ENCODE measurements at regions not wholly inside any gene's neighbourhood (a gene's known extent, or its start where the extent isn't known, plus 50 kb on each side); places are given as distances from the start of the nearest gene placed in this dataset.

DNA sequence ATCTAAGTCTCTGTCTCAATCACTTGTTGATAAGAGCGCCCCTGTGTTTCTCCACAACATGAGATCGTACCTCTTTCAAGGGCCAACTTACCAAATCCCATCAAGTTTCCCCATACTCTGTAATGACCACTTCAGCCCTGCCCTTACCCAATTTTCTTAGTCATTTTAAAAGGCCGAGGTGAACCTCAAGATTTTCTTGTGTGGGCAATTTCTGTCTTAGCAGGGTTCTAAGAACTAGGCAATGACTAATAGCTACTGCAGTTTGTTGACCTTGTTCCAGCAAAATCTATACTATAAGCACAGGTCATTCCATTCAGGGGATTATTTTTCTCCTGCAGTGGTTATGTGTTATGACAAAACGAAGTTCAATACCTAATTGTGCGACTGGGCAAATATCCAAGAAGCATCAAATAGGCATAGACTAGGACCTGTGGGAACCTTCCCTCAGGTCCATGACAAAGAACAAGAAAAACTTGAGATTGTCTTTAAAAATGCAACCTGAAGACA lies 359.8 kb downstream of the PCNX1 start:
- H3K9me2 ChIP-seq (ENCODE audit: insufficient read depth): no peaks in the 10 kb centered on the region
- intact Hi-C loops (cut with micrococcal nuclease; ENCODE audit: unreplicated experiment): no loop called here
- no peaks in the 10 kb centered on the region for H3K79me2 ChIP-seq (ENCODE audit: low read depth)
- peak overlapping the region; percentile 58; the same call in 1 of the 2 replicates for H2AFZ ChIP-seq
- no peak overlapping the region for H3K4me3 ChIP-seq
- peak in 1 of 2 experiments; percentile 69 for DNase-seq
- H3F3A ChIP-seq (ENCODE audit: insufficient read depth, low read depth): no peaks in the 10 kb centered on the region
- H3K27ac ChIP-seq: no peak overlapping the region
- TF ChIP-seq CTCF (conservative IDR thresholded peaks at IDR 0.05) (no peak), EZH2 (IDR thresholded peaks at IDR 0.05; ENCODE audit: low read depth) (no peak)
- H3K4me1 ChIP-seq (replicated peaks; ENCODE audit: insufficient read depth): peaks cover 23% of the 10 kb centered on the region
- H4K20me1 ChIP-seq (ENCODE audit: insufficient read depth): no peaks in the 10 kb centered on the region
- no peaks in the 10 kb centered on the region for H3K27me3 ChIP-seq (ENCODE audit: insufficient read depth, low read depth)
- peaks cover 26% of the 10 kb centered on the region; the same call in 1 of the 2 replicates for H3K9me3 ChIP-seq (ENCODE audit: insufficient read depth, low read depth)
- peak overlapping the region; percentile 57 for H3K4me2 ChIP-seq
- H3K36me3 ChIP-seq (ENCODE audit: low read depth): no peaks in the 10 kb centered on the region
- CTCF ChIA-PET: no interaction called here
- BruUV-seq (replicated peaks): no TSS peak
- POLR2A ChIA-PET (ENCODE audit: unreplicated experiment): no interaction called here

DNA sequence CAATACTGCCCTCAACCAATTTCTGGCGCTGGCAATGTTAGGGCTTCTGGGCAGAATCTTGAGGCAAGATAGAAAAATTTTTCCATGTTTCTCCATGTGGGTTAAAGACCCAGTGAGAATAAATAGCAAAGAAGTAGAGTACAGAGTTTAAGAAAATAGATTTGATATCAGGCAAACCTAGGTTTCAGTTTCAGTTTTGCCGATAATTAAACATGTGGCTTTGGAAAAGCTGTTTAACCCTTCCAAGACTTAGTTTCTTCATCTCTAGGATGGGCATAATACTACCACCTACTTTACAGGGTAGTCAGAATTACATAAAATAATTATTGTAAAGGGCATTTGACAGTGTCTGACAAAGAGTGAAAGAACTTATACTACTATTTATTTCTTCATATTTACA lies 360.4 kb downstream of the PCNX1 start:
- no peaks in the 10 kb centered on the region for H3K9me2 ChIP-seq (ENCODE audit: insufficient read depth)
- no peaks in the 10 kb centered on the region for H3K27me3 ChIP-seq (ENCODE audit: insufficient read depth, low read depth)
- no peaks in the 10 kb centered on the region for H3K79me2 ChIP-seq (ENCODE audit: low read depth)
- intact Hi-C loops (cut with micrococcal nuclease; ENCODE audit: unreplicated experiment): no loop called here
- no peak for TF ChIP-seq EZH2 (IDR thresholded peaks at IDR 0.05; ENCODE audit: low read depth)
- TF ChIP-seq CTCF (conservative IDR thresholded peaks at IDR 0.05): no peak
- ChIA-PET CTCF (no interaction called here), POLR2A (ENCODE audit: unreplicated experiment) (interaction anchor here (0.6 kb wide), 1 partner anchor 59 kb away, joined by 5 read pairs; no protein-coding TSS in a partner anchor)
- H3K4me3 ChIP-seq: peak overlapping the region; percentile 3; the same call in 1 of the 2 replicates
- H4K20me1 ChIP-seq (ENCODE audit: insufficient read depth): no peaks in the 10 kb centered on the region
- peak overlapping the region; percentile 58; the same call in 1 of the 2 replicates for H2AFZ ChIP-seq
- no peaks in the 10 kb centered on the region for H3F3A ChIP-seq (ENCODE audit: insufficient read depth, low read depth)
- H3K36me3 ChIP-seq (ENCODE audit: low read depth): no peaks in the 10 kb centered on the region
- H3K9me3 ChIP-seq (ENCODE audit: insufficient read depth, low read depth): peaks cover 26% of the 10 kb centered on the region; the same call in 1 of the 2 replicates
- no TSS peak for BruUV-seq (replicated peaks)
- H3K4me2 ChIP-seq: peak overlapping the region; percentile 57
- no peak for DNase-seq
- peaks cover 23% of the 10 kb centered on the region for H3K4me1 ChIP-seq (replicated peaks; ENCODE audit: insufficient read depth)
- no peak overlapping the region for H3K27ac ChIP-seq

DNA sequence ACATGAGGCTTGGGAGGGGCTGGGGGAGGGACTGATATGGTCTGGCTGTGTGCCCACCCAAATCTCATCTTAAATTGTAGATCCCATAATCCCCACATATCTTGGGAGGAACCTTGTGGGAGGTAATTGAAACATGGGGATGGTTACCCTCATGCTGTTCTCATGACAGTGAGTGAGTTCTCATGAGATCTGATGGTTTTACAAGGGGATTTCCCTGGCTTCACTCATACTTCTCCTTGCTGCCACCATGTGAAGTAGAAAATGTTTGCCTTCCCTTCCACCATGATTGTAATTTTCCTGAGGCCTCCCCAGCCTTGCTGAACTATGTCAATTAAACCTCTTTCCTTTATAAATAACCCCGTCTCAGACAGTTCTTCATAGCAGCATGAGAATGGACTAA lies 362.9 kb downstream of the PCNX1 start:
- BruUV-seq (replicated peaks): no TSS peak

More for the DNA sequence above, 362.9 kb downstream of the PCNX1 start:
- Histone ChIP-seq H3K4me2 (no peak overlapping the region), H3K27me3 (ENCODE audit: insufficient read depth, low read depth) (no peaks in the 10 kb centered on the region), H3K79me2 (ENCODE audit: low read depth) (no peaks in the 10 kb centered on the region), H3K4me3 (no peak overlapping the region), H3F3A (ENCODE audit: insufficient read depth, low read depth) (no peaks in the 10 kb centered on the region), H2AFZ (no peak overlapping the region), H4K20me1 (ENCODE audit: insufficient read depth) (no peaks in the 10 kb centered on the region), H3K4me1 (replicated peaks; ENCODE audit: insufficient read depth) (peaks cover 13% of the 10 kb centered on the region), H3K36me3 (ENCODE audit: low read depth) (no peaks in the 10 kb centered on the region), H3K9me3 (ENCODE audit: insufficient read depth, low read depth) (peaks cover 23% of the 10 kb centered on the region; the same call in 1 of the 2 replicates), H3K9me2 (ENCODE audit: insufficient read depth) (no peaks in the 10 kb centered on the region), H3K27ac (no peak overlapping the region)
- DNase-seq: no peak
- ChIA-PET CTCF (no interaction called here), POLR2A (ENCODE audit: unreplicated experiment) (no interaction called here)
- intact Hi-C loops (cut with micrococcal nuclease; ENCODE audit: unreplicated experiment): no loop called here
- no peak for TF ChIP-seq EZH2 (IDR thresholded peaks at IDR 0.05; ENCODE audit: low read depth)
- TF ChIP-seq CTCF (conservative IDR thresholded peaks at IDR 0.05): no peak

Measured in PC-9 (cell line).